ENCODE measurements at regions not wholly inside any gene's neighbourhood (a gene's known extent, or its start where the extent isn't known, plus 50 kb on each side); places are given as distances from the start of the nearest gene placed in this dataset.
"Not testable (repeated sequence)": the region's sequence is repeated elsewhere in the genome, so short reads cannot be mapped to it uniquely, and the experiment has no call there.

- TF ChIP-seq POLR2AphosphoS5 (IDR thresholded peaks at IDR 0.05; ENCODE audit: low read depth) (no peak), GABPA (IDR thresholded peaks at IDR 0.05; ENCODE audit: low read depth) (no peak)
- no peak for DNase-seq (ENCODE audit: low read depth in 1 of 2, low spot score in 1 of 2)
- Histone ChIP-seq H3K27ac (replicated peaks) (no peak overlapping the region), H3K27me3 (ENCODE audit: insufficient read depth, poor library complexity, severe bottlenecking) (no peaks in the 10 kb centered on the region), H3K4me3 (replicated peaks; ENCODE audit: insufficient read depth, low read length) (no peak overlapping the region)
Measured at GRCh38 chr13:81109026-81109425, 768.1 kb upstream of the SPRY2 start.

- no peak for DNase-seq (ENCODE audit: low read depth in 1 of 2, low spot score in 1 of 2)
- TF ChIP-seq SPI1 (IDR thresholded peaks at IDR 0.05; ENCODE audit: borderline replicate concordance, low read depth) (no peak), GABPA (IDR thresholded peaks at IDR 0.05; ENCODE audit: low read depth) (no peak), POLR2AphosphoS5 (IDR thresholded peaks at IDR 0.05; ENCODE audit: low read depth) (no peak), CTCF (IDR thresholded peaks at IDR 0.05; ENCODE audit: insufficient read depth, low read length) (no peak), REST (IDR thresholded peaks at IDR 0.05; ENCODE audit: insufficient replicate concordance, low read depth) (no peak)
- Histone ChIP-seq H3K27ac (replicated peaks) (no peak overlapping the region), H3K27me3 (ENCODE audit: insufficient read depth, poor library complexity, severe bottlenecking) (no peaks in the 10 kb centered on the region), H3K4me3 (replicated peaks; ENCODE audit: insufficient read depth, low read length) (no peak overlapping the region)
Measured at GRCh38 chr13:81106348-81106747, 765.4 kb upstream of the SPRY2 start.

GRCh38 chr13:81104035-81104715, 763.2 kb upstream of the SPRY2 start:
- DNase-seq (ENCODE audit: low read depth in 1 of 2, low spot score in 1 of 2) = no peak
- no peak overlapping the region for H3K4me3 ChIP-seq (replicated peaks; ENCODE audit: insufficient read depth, low read length)
- no peaks in the 10 kb centered on the region for H3K27me3 ChIP-seq (ENCODE audit: insufficient read depth, poor library complexity, severe bottlenecking)
- no peak overlapping the region for H3K27ac ChIP-seq (replicated peaks)
- no peak for TF ChIP-seq SPI1 (IDR thresholded peaks at IDR 0.05; ENCODE audit: borderline replicate concordance, low read depth)
- no peak for TF ChIP-seq REST (IDR thresholded peaks at IDR 0.05; ENCODE audit: insufficient replicate concordance, low read depth)
- TF ChIP-seq CTCF (IDR thresholded peaks at IDR 0.05; ENCODE audit: insufficient read depth, low read length) = no peak
- no peak for TF ChIP-seq POLR2AphosphoS5 (IDR thresholded peaks at IDR 0.05; ENCODE audit: low read depth)
- no peak for TF ChIP-seq GABPA (IDR thresholded peaks at IDR 0.05; ENCODE audit: low read depth)

GRCh38 chr13:81102066-81102465, 761.1 kb upstream of the SPRY2 start:
- not testable (repeated sequence) for DNase-seq (ENCODE audit: low read depth in 1 of 2, low spot score in 1 of 2); H3K27me3 ChIP-seq (ENCODE audit: insufficient read depth, poor library complexity, severe bottlenecking); H3K4me3 ChIP-seq (replicated peaks; ENCODE audit: insufficient read depth, low read length); H3K27ac ChIP-seq (replicated peaks)

All from HL-60 (cell line).